Activated CD4-positive, alpha-beta T cell treated with anti-CD3 and anti-CD28 coated beads, Interleukin-2, amount 50 U/mL, for 1 hour (primary cell): ENCODE measurements at regions not wholly inside any gene's neighbourhood (a gene's known extent, or its start where the extent isn't known, plus 50 kb on each side); places are given as distances from the start of the nearest gene placed in this dataset.

Experiments used
- DNase-seq: peaks from one replicate; pipeline ENCODE4 v3.0.0-alpha.2; 2020

DNA sequence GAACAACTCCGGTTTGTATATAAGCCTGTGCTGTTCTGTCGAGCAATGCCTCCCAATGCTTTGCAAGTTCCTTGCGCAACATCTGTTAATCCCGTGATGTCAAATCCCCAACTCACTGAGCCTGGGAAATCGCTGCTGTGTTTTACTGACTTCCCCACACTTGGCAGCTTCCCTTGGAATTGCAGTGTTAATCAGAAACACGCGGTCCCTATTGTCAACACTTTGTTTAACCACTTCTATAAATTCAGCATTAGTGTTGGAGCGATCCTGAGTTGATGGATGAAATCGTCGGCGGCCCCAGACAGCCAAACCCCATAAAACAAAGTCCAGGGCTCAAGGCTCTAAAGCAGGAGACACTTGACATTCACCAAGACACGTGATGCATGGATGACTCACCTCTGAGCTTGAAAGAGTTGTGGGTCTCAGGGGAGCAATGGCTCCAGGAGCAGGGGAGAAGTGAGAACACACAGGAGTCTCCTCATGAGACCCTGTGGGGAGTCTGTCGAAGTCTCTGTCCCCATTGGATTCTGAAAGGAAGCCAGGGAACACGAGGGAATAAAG is 555.3 kb downstream of the MIAT start:
- DNase-seq, result no peak

GRCh38 chr22:27213294-27213693 is 555.9 kb downstream of the MIAT start:
- no peak for DNase-seq

DNA sequence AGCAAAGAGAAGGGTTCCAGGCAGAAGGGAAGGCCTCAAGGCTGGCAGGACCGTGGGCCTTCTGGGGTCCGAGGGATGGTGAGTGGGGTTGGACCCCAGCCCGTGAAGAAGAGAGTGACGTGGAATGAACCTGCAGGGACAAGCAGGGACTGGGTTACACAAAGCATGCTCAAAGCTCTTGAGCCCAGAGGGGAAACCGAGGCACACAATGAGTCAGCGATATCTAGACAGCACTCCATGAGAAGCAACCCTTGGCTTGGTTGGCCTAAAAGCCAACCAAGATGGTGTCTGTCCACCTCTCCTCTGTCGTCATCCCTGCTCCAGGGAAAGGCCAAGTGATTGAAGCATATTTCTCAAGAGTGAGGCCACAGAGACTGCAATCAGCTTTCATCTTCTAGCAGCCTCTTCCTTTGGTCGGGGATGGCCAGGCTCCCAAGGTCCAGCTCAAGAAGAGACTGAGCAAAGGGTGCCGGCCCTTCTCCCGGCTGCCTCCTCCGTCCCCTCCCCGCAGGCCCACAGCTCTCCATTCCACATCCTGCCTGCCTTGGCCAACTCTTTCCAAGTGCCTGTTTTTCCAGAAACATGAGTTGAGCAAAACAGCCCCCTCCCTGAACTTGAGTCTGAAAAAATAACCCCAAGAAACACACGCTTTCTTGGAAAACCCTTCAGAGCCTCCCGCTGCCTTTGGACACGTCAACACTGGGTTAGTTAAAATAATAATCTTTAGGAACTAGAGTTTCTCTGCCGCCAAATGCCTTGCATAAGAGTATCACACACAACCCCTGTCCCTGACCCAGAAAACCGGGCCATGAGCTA is 556.6 kb downstream of the MIAT start:
- DNase-seq, result no peak

GRCh38 chr22:27214691-27215090 is 557.3 kb downstream of the MIAT start:
- DNase-seq, result no peak

DNA sequence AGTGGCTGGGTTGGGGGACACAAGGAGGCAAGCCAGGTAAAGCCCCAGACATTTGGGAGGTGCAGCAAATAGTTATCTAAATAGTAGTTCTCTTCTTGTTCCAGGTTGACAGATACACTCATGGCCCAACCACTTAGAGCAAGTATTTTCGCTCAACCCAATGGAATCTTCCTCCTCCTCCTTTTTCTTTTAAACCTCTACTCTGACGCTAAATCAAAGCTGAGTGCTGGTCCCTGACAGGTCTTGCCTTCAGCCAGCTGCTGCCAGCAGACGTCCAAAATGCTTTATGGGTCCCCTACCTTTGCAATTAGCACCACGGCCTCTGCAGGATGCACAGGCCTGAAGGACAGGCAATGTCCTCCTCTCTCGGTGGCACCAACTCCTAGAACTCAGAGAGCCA is 558.5 kb downstream of the MIAT start:
- DNase-seq, result no peak

GRCh38 chr22:27216444-27216843 is 559.1 kb downstream of the MIAT start:
- no peak for DNase-seq

DNA sequence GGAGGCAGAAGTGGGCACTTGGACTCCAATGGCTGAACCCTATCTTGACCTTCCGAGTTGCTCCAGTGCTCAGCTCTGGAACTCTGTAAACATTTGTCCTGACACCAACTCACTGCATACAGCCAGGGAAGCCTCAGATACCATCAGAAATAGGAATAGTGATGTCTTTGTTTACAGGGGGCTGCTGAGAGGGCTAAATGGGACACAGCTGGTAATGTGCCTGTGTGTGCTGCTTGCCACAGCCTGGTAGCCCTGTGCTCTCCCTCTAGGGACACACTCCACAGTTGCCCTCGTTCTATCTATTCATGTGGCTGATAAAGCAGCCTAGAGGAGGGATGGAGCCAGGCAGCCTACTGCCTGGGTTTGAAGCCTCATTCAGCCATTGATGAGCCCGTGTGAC is 559.8 kb downstream of the MIAT start:
- no peak for DNase-seq

DNA sequence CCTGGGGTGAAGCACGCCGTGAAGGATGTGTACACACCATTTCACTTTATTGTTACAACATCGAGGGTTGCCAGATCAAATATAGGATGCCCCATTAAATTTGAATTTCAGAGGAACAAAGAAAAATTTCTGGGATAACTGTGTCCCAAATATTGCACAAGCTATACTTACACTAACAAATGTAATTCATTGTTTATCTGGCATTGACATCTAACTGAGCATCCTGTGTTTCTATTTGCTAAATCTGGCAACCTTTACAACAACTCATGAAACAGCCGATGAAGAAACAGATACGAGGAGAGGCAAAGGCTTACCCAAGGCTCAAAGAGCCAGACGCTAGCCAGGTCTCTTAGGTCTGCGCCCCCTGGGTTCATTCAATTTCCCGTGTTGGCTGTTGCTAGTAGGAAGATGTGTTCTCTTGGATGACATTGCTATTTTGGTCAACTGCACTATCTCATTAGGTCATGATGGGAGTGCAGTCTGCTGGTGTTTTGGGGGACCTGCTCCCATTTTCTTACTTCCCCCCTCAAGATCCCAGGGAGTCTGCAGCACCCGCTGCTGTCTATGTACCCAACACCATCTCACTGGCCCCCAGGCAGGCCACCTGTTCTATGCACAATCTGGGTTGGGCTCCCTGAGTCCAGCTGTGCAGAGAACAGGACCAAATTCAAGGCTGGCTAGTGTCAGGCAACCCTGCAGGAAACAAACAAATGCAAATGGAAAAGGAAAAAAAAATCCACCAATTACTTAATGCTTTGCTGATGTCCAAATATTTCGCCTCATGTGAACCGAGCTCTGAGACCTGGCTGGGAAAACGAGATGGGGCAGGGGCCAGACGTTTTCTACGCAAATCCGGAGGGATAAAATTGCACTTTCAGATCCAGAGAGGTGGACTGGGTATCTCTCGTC is 560.9 kb downstream of the MIAT start:
- no peak for DNase-seq

DNA sequence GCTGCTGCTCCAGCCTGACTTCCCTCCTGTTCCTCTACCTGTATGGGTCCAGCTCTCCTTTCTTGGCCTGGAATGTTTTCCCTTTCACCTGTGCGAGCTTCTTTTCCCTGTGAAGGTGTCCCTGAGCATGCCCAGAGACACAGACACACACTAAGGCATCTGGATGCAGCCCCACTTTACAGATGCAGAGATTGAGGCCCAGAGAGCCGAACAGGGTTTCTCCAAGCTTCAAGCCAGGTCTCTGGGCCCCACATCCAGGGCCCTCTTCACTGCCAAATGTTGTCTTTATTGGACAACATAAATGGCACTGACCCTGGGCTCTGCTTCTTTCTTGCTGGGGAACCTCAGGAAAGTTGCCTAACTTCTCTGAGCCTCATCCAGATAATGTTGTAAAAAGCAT is 561.6 kb downstream of the MIAT start:
- no peak for DNase-seq

DNA sequence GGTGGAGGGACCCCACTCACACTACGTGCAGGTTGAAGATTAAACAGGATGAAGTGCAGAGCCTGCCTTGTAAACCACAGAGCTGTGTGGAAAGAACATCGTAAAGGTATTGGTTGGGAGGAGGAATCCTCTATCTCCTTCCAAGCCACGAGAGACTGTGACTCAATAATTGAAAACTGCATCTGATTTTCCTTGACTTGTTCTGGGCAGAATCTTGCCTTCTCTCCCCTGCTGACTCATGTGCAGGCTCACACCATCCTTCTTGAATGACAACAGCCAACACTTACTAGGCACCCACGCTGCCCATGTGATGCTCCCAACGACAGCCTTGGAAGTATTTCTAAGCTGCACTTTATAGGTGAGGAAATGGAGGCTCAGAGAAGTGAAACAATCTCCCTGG is 563.0 kb downstream of the MIAT start:
- no peak for DNase-seq

- DNase-seq, result no peak
Observed at GRCh38 chr22:27222178-27222577, 564.8 kb downstream of the MIAT start.

- no peak for DNase-seq
Observed at GRCh38 chr22:27223317-27224177, 566.2 kb downstream of the MIAT start.

GRCh38 chr22:27224485-27225374 is 567.3 kb downstream of the MIAT start:
- DNase-seq, result no peak

DNA sequence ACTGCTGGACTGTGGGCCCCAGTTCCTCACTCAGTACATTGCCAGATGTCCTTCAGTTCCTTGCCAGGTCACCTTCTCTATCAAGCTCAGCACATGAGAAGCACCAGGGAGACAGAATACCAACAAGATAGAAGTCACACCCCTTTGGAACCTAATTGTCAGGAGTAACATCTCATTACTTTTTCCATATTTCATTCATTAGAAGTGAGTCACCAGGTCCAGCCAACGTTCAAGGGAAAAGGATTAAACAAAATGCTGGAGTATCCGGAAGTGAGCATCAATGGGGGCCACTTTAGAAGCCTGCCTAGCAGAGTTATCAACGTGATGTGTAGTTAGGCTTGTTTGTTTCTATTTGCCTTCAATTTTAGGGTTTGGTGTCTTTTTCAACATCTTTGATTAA is 569.3 kb downstream of the MIAT start:
- DNase-seq, result no peak

- no peak for DNase-seq
Observed at GRCh38 chr22:27228771-27229170, 571.4 kb downstream of the MIAT start.

DNA sequence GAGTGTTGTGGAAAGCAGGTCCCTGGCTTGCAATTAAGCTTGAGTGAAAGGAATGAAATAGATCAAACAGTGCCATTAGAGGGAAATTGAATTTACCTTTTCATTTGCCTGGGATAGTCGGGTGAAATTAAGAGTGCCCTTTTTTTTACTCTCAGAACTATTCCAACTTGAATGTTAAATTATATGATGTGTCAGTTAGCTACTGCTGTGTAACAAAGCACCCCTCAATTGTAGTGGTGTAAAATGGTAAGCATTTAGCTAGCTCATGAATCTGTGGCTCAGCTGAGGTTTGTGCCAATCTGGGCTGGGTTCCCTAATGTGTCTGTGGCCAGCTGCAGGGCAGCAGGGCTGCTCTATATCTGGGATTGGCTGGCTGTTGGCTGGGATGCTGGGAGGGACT is 571.4 kb downstream of the MN1 start:
- DNase-seq, result no peak

GRCh38 chr22:27231266-27231665 is 570.3 kb downstream of the MN1 start:
- no peak for DNase-seq

- DNase-seq, result no peak
Observed at GRCh38 chr22:27232077-27232476, 569.5 kb downstream of the MN1 start.

DNA sequence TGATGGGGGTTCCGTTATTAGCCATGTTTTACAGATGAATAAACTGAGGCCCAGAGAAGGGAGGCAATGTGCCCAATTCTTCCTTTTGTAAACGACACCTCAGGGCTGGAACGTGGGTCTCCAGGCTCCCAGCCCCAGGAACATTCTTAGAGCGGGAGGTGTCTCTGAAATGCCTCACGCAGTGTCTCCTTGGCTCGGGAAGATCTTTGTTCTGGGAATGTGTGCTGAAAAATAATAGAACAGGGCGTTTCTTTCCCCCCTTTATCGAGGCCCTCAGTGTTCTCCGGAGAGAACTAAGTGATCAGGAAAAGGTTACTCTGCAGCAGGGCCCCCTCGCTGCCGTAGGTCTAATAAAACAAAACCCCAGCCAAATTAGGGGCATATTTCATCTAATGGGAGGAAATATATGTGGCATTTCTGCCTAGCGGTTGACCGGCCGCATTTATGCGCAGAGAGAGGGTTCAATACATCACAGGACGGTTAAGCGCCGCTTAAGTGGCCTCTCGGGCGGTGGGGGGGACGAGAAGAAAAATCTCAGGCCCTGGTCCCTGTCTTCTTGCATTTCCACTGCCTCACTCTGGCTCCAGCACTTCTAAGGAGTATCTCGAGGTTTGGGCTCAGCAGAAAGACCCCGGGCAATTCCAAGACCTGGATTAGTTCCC is 564.3 kb downstream of the MN1 start:
- no peak for DNase-seq

DNA sequence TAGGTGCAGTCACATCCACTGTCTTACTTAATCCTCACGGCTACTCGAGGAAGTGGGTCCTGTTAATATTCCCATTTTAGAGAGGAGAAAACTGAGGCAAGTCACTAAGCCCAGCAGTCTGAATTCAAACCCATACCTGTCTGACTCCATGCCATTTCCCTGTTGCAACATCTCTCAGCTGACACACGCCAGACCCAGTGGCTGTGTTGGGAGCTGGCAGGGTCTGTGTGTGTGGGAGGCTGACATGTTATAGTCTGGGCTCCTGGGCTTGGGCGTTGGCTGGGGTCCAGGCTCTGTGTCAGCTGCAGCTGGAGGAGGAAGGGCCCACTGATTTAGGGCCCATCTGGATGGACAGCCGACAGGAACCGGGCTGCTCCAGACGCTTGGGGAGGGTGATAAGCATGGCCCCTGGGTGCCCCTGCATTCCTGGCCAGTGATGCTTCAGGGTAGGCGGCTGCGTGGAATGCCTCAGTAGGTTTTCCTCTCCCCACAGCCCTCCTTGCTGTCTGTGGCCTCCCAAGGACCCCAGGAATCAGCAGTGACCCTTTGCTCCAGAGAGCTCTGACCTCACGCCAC is 562.5 kb downstream of the MN1 start:
- DNase-seq, result no peak

DNA sequence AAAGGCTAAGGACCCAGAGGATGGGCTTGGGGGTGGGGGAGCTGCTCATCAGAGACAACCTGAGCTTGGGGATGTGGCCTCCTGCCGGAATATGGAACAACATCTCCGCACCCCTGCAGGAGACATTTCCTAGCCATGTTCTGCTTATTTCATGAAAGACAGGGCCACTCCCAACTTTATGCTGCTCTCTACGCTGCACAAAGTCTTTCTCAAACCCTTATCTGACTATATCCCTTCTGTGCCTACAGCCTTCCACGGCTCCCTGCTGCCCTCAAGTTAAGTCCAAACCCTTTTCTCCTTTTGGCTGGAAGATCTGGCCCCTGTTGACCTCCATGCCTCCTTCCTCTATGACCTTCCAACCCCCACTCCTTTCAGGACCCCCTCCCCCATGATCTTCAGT is 562.0 kb downstream of the MN1 start:
- DNase-seq, result no peak
